Glutamatergic neuron (in vitro differentiated cells): ENCODE measurements at regions not wholly inside any gene's neighbourhood (a gene's known extent, or its start where the extent isn't known, plus 50 kb on each side); places are given as distances from the start of the nearest gene placed in this dataset.
"Not testable (repeated sequence)": the region's sequence is repeated elsewhere in the genome, so short reads cannot be mapped to it uniquely, and the experiment has no call there.

Experiments used
- DNase-seq: peaks from one replicate; pipeline ENCODE4 v3.0.0; 2022
- H3K27ac Mint-ChIP-seq: one replicate; pipeline ENCODE4 v1.8.0; 2020; ENCODE audit warnings: mild to moderate bottlenecking, mixed read lengths, inconsistent platforms; ENCODE audit not compliant: unreplicated experiment
- H3K27me3 Mint-ChIP-seq: one replicate; pipeline ENCODE4 v1.8.0; 2020; ENCODE audit warnings: mild to moderate bottlenecking, moderate library complexity, mixed read lengths, inconsistent platforms; ENCODE audit not compliant: unreplicated experiment
- H3K36me3 Mint-ChIP-seq: one replicate; pipeline ENCODE4 v1.8.0; 2020; ENCODE audit warnings: mild to moderate bottlenecking, mixed read lengths, inconsistent platforms; ENCODE audit not compliant: unreplicated experiment
- H3K4me1 Mint-ChIP-seq: one replicate; pipeline ENCODE4 v1.8.0; 2020; ENCODE audit warnings: mild to moderate bottlenecking, low read depth, mixed read lengths, inconsistent platforms; ENCODE audit not compliant: unreplicated experiment
- H3K4me3 Mint-ChIP-seq: one replicate; pipeline ENCODE4 v1.8.0; 2020; ENCODE audit warnings: mild to moderate bottlenecking, mixed read lengths, inconsistent platforms; ENCODE audit not compliant: unreplicated experiment
- H3K9me3 Mint-ChIP-seq: one replicate; pipeline ENCODE4 v1.8.0; 2020; ENCODE audit warnings: mild to moderate bottlenecking, moderate library complexity, mixed read lengths, inconsistent platforms; ENCODE audit not compliant: unreplicated experiment
- TF ChIP-seq, protein P1 (sequence below): fragments of 200-600 bp; sonication (generic); IDR thresholded peaks from one replicate; pipeline ENCODE4 v1.5.0; 2021; ENCODE audit not compliant: partially characterized antibody, unreplicated experiment

DNA sequence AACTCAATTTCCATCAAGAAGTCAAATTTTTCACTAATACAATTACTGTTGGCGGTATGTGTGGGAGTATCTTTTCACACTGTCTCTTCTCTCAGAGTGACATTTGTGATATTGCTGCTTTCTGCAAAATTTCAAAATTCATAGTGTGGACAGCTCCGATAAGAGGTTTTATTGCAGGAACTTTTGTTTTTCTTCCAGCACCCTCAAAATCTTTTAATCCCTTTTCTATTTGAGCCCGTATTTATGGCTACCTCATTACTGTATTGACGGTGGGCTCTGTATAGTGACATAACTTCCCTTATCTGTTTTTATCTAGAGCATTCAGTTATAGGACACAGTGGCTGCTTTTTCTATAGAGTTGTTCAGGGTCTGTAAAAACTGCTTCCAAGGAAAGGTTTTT is 794.4 kb upstream of the TMPRSS15 start:
- Mint-ChIP-seq H3K4me1 (no peaks in the 10 kb centered on the region), H3K9me3 (no peaks in the 10 kb centered on the region), H3K27me3 (no peaks in the 10 kb centered on the region), H3K36me3 (no peaks in the 10 kb centered on the region), H3K27ac (no peak overlapping the region), H3K4me3 (no peak overlapping the region)
- TF ChIP-seq, protein P1, sequence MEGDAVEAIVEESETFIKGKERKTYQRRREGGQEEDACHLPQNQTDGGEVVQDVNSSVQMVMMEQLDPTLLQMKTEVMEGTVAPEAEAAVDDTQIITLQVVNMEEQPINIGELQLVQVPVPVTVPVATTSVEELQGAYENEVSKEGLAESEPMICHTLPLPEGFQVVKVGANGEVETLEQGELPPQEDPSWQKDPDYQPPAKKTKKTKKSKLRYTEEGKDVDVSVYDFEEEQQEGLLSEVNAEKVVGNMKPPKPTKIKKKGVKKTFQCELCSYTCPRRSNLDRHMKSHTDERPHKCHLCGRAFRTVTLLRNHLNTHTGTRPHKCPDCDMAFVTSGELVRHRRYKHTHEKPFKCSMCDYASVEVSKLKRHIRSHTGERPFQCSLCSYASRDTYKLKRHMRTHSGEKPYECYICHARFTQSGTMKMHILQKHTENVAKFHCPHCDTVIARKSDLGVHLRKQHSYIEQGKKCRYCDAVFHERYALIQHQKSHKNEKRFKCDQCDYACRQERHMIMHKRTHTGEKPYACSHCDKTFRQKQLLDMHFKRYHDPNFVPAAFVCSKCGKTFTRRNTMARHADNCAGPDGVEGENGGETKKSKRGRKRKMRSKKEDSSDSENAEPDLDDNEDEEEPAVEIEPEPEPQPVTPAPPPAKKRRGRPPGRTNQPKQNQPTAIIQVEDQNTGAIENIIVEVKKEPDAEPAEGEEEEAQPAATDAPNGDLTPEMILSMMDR = no peak
- DNase-seq = no peak

DNA sequence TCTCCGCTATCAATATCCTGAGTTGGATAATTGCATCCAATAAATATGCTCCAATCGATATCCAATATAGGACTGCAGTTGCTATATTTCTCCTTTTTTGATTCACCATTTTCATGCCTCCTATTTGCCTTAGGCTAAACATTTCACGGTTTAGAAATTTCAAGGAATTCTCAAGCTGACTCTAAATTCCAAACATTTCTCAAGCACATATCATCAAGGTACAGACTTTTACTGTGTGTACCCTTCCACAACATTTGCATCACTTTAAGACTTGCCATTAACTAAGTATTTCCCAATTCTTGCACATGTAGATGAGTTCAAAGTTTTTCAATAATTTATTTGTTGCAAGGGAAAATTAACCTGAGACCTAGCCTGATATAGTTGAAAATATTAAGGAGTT is 795.2 kb upstream of the TMPRSS15 start:
- DNase-seq = no peak
- H3K27ac Mint-ChIP-seq = no peak overlapping the region
- no peak overlapping the region for H3K4me3 Mint-ChIP-seq
- TF ChIP-seq, protein P1 = no peak
- no peaks in the 10 kb centered on the region for H3K27me3 Mint-ChIP-seq
- no peaks in the 10 kb centered on the region for H3K4me1 Mint-ChIP-seq
- H3K9me3 Mint-ChIP-seq = no peaks in the 10 kb centered on the region
- H3K36me3 Mint-ChIP-seq = no peaks in the 10 kb centered on the region

DNA sequence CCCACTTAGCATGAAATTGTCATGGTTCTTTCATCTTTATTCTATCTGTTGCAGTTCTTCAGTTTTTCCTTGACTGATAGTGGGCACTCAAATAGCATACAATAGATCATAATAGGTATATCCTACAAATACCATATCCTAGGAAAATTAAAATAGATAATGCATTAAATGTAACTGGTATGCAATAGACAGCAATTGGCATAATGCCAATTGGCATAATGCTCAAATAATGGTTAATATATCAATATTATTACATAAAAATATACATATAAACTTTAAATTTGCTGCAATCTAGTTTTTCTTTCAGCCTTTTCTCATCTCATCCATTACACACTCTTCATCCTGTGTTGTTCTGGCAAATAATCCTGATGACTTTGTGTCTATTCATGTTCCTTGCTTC is 814.6 kb upstream of the TMPRSS15 start:
- Mint-ChIP-seq H3K36me3 (no peaks in the 10 kb centered on the region), H3K4me1 (no peaks in the 10 kb centered on the region), H3K4me3 (no peak overlapping the region), H3K27ac (no peak overlapping the region), H3K9me3 (no peaks in the 10 kb centered on the region), H3K27me3 (no peaks in the 10 kb centered on the region)
- TF ChIP-seq, protein P1 = no peak
- no peak for DNase-seq

DNA sequence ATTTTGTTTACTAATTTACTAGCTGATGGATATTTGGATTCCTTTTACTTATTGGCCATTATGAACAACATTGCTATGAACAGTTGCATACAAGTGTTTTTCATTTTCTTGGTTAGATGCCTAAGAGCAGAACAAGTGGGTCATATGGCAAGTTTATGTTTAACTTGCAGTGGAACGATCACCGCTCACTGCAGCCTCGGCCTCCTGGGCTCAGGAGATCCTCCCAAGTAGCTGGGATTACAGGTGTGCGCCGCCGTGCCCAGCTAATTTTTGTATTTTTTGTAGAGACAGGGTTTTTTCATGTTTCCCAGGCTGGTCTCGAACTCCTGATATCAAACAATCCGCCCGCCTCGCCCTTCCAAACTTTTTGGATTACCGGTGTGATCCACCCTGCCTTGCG is 820.5 kb upstream of the TMPRSS15 start:
- no peak for DNase-seq
- TF ChIP-seq, protein P1 = no peak
- Mint-ChIP-seq H3K27ac (no peak overlapping the region), H3K9me3 (no peaks in the 10 kb centered on the region), H3K4me1 (peaks cover 1% of the 10 kb centered on the region), H3K4me3 (no peak overlapping the region), H3K36me3 (no peaks in the 10 kb centered on the region), H3K27me3 (no peaks in the 10 kb centered on the region)

DNA sequence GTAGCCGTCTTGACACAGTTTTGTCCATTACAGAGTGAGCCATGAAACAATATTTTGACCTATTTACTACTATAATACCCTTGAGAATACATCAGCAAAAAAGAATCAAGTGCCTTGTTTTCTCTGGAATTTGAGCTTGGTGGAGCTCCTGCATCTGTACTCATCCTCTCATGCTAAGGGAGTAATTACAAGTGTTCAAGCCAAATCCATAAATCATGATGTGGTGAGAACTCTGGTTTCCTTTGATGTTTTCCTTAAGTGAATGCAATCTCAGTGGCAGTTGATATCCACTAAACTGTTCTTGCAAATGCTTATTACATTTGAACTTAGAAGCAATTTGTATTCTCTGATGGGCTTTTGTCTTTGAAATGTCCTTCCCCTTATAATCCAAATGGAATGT is 824.6 kb upstream of the TMPRSS15 start:
- H3K4me1 Mint-ChIP-seq = peaks cover 1% of the 10 kb centered on the region
- no peak for DNase-seq
- no peaks in the 10 kb centered on the region for H3K9me3 Mint-ChIP-seq
- H3K27ac Mint-ChIP-seq = no peak overlapping the region
- TF ChIP-seq, protein P1 = no peak
- H3K36me3 Mint-ChIP-seq = no peaks in the 10 kb centered on the region
- no peaks in the 10 kb centered on the region for H3K27me3 Mint-ChIP-seq
- H3K4me3 Mint-ChIP-seq = no peak overlapping the region

DNA sequence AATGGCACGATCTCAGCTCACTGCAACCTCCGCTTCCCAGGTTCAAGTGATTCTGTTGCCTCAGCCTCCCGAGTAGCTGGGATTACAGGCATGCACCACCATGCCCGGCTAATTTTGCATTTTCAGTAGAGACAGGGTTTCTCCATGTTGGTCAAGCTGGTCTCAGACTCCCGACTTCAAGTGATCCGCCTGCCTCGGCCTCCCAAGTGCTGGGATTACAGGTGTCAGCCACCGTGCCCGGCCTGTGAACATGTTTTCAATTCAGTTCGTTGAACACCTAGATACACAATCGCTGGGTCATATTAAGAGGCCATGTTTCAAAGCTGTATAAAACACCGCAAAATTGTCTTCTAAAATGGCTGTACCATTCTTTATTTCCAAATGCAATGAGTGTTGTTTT is 830.3 kb upstream of the TMPRSS15 start:
- not testable (repeated sequence) for H3K27ac Mint-ChIP-seq, H3K36me3 Mint-ChIP-seq, H3K4me1 Mint-ChIP-seq, H3K4me3 Mint-ChIP-seq, H3K9me3 Mint-ChIP-seq, H3K27me3 Mint-ChIP-seq, DNase-seq
